ENCODE measurements at regions not wholly inside any gene's neighbourhood (a gene's known extent, or its start where the extent isn't known, plus 50 kb on each side); places are given as distances from the start of the nearest gene placed in this dataset.

DNA sequence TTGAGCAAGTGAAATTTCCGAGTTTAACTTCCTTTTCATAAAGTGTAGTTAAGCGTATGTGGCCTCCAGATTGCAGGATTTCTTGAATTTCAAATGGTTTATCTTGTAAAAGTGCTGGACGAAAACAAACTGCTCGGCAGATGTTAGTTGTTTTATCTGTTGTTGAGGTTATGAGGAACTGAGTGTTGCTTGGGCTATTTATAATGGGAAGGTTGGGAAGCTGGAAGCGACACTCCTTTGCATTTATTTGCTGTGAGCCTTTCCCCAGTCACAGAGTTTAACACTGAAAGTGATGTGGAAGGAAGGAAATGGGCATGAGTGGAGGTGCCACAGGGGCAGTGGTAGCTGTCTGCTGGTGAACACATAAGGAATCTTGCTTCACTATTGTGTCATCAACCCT, 284.9 kb downstream of the PCDH7 start:
- Mint-ChIP-seq H3K27ac (no peak overlapping the region), H3K9me3 (peaks cover 12 to 16% of the 10 kb centered on the region in 2 donors), H3K27me3 (ENCODE audit: low read depth in 2 of 2) (no peaks in the 10 kb centered on the region), H3K4me1 (no peaks in the 10 kb centered on the region), H3K36me3 (no peaks in the 10 kb centered on the region), H3K4me3 (no peak overlapping the region)
- no peaks in the 10 kb centered on the region for H3K9me3 ChIP-seq (ENCODE audit: control insufficient read depth, insufficient read depth, low read length)
- ATAC-seq, result no peak
- H3K36me3 ChIP-seq (ENCODE audit: control insufficient read depth, insufficient read depth, low read length), result no peaks in the 10 kb centered on the region
- intact Hi-C loops (cut with micrococcal nuclease), result no loop called here
- no peak overlapping the region for H3K27ac ChIP-seq (ENCODE audit: low read length)
- H3K4me3 ChIP-seq (ENCODE audit: low read length), result no peak overlapping the region
- no peak for DNase-seq
- no peak for TF ChIP-seq CTCF (IDR thresholded peaks at IDR 0.05)
- H3K27me3 ChIP-seq (ENCODE audit: control insufficient read depth, insufficient read depth, low read length), result no peaks in the 10 kb centered on the region
- H3K4me1 ChIP-seq (ENCODE audit: control insufficient read depth, insufficient read depth, low read length), result no peaks in the 10 kb centered on the region
- 78% methylated on average over 5 of the region's 5 CpGs for WGBS (ENCODE audit: insufficient coverage)

- Mint-ChIP-seq H3K36me3 (no peaks in the 10 kb centered on the region), H3K27me3 (ENCODE audit: low read depth in 2 of 2) (no peaks in the 10 kb centered on the region)
- 64% methylated on average over 1 of the region's 2 CpGs for WGBS (ENCODE audit: insufficient coverage)
Measured at GRCh38 chr4:31007858-31008257, 287.7 kb downstream of the PCDH7 start.

DNA sequence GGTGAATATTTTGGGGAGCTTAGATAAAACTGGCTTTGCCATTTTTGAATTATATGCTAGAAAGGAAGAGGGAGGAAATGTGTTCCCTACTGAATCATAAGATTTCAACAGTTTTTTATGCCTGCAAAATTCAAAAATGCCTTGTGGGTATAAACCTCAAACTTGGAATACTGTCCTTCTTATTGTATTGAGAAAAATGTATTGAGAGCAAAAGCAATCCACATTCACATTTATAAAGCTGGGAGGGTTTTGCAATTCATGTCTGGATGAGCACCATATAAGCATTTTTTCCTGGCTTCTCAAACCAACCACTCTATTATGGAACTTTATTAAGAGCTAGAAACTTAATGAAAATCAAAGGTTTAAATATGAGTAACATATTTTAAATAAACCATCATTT, 289.8 kb downstream of the PCDH7 start:
- H3K4me1 ChIP-seq (ENCODE audit: control insufficient read depth, insufficient read depth, low read length), result no peaks in the 10 kb centered on the region
- Mint-ChIP-seq H3K36me3 (no peaks in the 10 kb centered on the region), H3K4me1 (no peaks in the 10 kb centered on the region), H3K4me3 (no peak overlapping the region), H3K27ac (no peak overlapping the region), H3K9me3 (peaks cover 8 to 12% of the 10 kb centered on the region in 2 donors), H3K27me3 (ENCODE audit: low read depth in 2 of 2) (no peaks in the 10 kb centered on the region)
- ATAC-seq (no peak), DNase-seq (no peak)
- H3K36me3 ChIP-seq (ENCODE audit: control insufficient read depth, insufficient read depth, low read length), result no peaks in the 10 kb centered on the region
- peaks cover 5% of the 10 kb centered on the region for H3K9me3 ChIP-seq (ENCODE audit: control insufficient read depth, insufficient read depth, low read length)
- H3K27ac ChIP-seq (ENCODE audit: low read length), result no peak overlapping the region
- intact Hi-C loops (cut with micrococcal nuclease), result no loop called here
- no peak for TF ChIP-seq CTCF (IDR thresholded peaks at IDR 0.05)
- H3K4me3 ChIP-seq (ENCODE audit: low read length), result no peak overlapping the region
- no peaks in the 10 kb centered on the region for H3K27me3 ChIP-seq (ENCODE audit: control insufficient read depth, insufficient read depth, low read length)

More at GRCh38 chr4:31007858-31008257, 287.7 kb downstream of the PCDH7 start:
- no peak for TF ChIP-seq CTCF (IDR thresholded peaks at IDR 0.05)
- Histone ChIP-seq H3K9me3 (ENCODE audit: control insufficient read depth, insufficient read depth, low read length) (peaks cover 3% of the 10 kb centered on the region), H3K4me3 (ENCODE audit: low read length) (no peak overlapping the region), H3K27ac (ENCODE audit: low read length) (no peak overlapping the region), H3K4me1 (ENCODE audit: control insufficient read depth, insufficient read depth, low read length) (no peaks in the 10 kb centered on the region), H3K27me3 (ENCODE audit: control insufficient read depth, insufficient read depth, low read length) (no peaks in the 10 kb centered on the region), H3K36me3 (ENCODE audit: control insufficient read depth, insufficient read depth, low read length) (no peaks in the 10 kb centered on the region)
- no peak overlapping the region for H3K27ac Mint-ChIP-seq
- ATAC-seq (no peak), DNase-seq (no peak)
- H3K4me3 Mint-ChIP-seq, result no peak overlapping the region
- intact Hi-C loops (cut with micrococcal nuclease), result no loop called here
- H3K4me1 Mint-ChIP-seq, result no peaks in the 10 kb centered on the region
- peaks cover 11 to 15% of the 10 kb centered on the region in 2 donors for H3K9me3 Mint-ChIP-seq

- no peak for TF ChIP-seq CTCF (IDR thresholded peaks at IDR 0.05)
- Mint-ChIP-seq H3K36me3 (no peaks in the 10 kb centered on the region), H3K4me3 (no peak overlapping the region), H3K4me1 (no peaks in the 10 kb centered on the region), H3K27me3 (ENCODE audit: low read depth in 2 of 2) (no peaks in the 10 kb centered on the region), H3K27ac (no peak overlapping the region), H3K9me3 (peaks cover 7 to 9% of the 10 kb centered on the region in 2 donors)
- WGBS (ENCODE audit: insufficient coverage), result 89% methylated on average over 2 of the region's 3 CpGs
- no peak for ATAC-seq
- Histone ChIP-seq H3K9me3 (ENCODE audit: control insufficient read depth, insufficient read depth, low read length) (peaks cover 5% of the 10 kb centered on the region), H3K27me3 (ENCODE audit: control insufficient read depth, insufficient read depth, low read length) (no peaks in the 10 kb centered on the region), H3K27ac (ENCODE audit: low read length) (no peak overlapping the region), H3K4me3 (ENCODE audit: low read length) (no peak overlapping the region), H3K36me3 (ENCODE audit: control insufficient read depth, insufficient read depth, low read length) (no peaks in the 10 kb centered on the region), H3K4me1 (ENCODE audit: control insufficient read depth, insufficient read depth, low read length) (no peaks in the 10 kb centered on the region)
- intact Hi-C loops (cut with micrococcal nuclease), result no loop called here
- no peak for DNase-seq
Measured at GRCh38 chr4:31015123-31015522, 295.0 kb downstream of the PCDH7 start.

Measured in natural killer cell (primary cell).